ENCODE measurements at regions not wholly inside any gene's neighbourhood (a gene's known extent, or its start where the extent isn't known, plus 50 kb on each side); places are given as distances from the start of the nearest gene placed in this dataset.

DNA sequence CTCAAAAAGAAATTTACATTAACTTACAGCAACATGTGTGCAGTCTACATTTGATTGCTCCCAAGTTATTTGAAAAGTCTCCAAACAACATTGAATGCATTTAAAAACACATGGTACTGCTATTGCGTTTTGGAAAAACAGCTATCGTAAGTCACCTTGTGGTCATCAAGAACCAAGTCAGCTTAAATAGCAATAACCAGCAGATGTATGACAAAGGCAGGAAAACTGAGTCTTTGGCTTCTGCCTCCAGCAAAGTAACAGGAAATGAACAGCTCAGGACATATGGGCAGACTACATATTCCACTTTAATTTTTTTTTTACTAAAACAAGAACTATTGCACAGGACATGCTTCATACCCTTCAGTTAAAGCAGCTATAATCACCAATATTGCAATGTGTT, 580.6 kb upstream of the SPRY2 start:
- Histone ChIP-seq H3K9me3 (ENCODE audit: low read length) (no peaks in the 10 kb centered on the region), H3K27ac (ENCODE audit: low read length) (no peak overlapping the region), H3K79me2 (replicated peaks; ENCODE audit: insufficient read depth, low read length) (no peaks in the 10 kb centered on the region), H3K9ac (ENCODE audit: low read length) (no peak overlapping the region), H2AFZ (ENCODE audit: low read depth, low read length) (no peak overlapping the region), H3F3A (ENCODE audit: insufficient read depth, low read length, poor library complexity, severe bottlenecking) (no peaks in the 10 kb centered on the region), H3K9me2 (ENCODE audit: insufficient read depth, low read length) (no peaks in the 10 kb centered on the region), H3K36me3 (ENCODE audit: insufficient read depth, low read length) (no peaks in the 10 kb centered on the region), H3K4me2 (ENCODE audit: low read length) (no peak overlapping the region), H3K4me3 (ENCODE audit: low read length) (no peak overlapping the region), H3K27me3 (ENCODE audit: insufficient read depth, low read depth, low read length) (no peaks in the 10 kb centered on the region), H4K20me1 (ENCODE audit: insufficient read depth) (no peaks in the 10 kb centered on the region)
- TF ChIP-seq POLR2AphosphoS5 (IDR thresholded peaks at IDR 0.05) (no peak), SMC3 (conservative IDR thresholded peaks at IDR 0.05; ENCODE audit: poor library complexity) (no peak), TAF1 (IDR thresholded peaks at IDR 0.05; ENCODE audit: low read depth) (no peak), EP300 (conservative IDR thresholded peaks at IDR 0.05; ENCODE audit: poor library complexity, severe bottlenecking) (no peak), MXI1 (conservative IDR thresholded peaks at IDR 0.05; ENCODE audit: poor library complexity, severe bottlenecking) (no peak), EZH2 (IDR thresholded peaks at IDR 0.05; ENCODE audit: borderline replicate concordance, insufficient read depth, low read length, poor library complexity, severe bottlenecking) (no peak), RAD21 (conservative IDR thresholded peaks at IDR 0.05) (no peak)
- TF ChIP-seq, protein P1, sequence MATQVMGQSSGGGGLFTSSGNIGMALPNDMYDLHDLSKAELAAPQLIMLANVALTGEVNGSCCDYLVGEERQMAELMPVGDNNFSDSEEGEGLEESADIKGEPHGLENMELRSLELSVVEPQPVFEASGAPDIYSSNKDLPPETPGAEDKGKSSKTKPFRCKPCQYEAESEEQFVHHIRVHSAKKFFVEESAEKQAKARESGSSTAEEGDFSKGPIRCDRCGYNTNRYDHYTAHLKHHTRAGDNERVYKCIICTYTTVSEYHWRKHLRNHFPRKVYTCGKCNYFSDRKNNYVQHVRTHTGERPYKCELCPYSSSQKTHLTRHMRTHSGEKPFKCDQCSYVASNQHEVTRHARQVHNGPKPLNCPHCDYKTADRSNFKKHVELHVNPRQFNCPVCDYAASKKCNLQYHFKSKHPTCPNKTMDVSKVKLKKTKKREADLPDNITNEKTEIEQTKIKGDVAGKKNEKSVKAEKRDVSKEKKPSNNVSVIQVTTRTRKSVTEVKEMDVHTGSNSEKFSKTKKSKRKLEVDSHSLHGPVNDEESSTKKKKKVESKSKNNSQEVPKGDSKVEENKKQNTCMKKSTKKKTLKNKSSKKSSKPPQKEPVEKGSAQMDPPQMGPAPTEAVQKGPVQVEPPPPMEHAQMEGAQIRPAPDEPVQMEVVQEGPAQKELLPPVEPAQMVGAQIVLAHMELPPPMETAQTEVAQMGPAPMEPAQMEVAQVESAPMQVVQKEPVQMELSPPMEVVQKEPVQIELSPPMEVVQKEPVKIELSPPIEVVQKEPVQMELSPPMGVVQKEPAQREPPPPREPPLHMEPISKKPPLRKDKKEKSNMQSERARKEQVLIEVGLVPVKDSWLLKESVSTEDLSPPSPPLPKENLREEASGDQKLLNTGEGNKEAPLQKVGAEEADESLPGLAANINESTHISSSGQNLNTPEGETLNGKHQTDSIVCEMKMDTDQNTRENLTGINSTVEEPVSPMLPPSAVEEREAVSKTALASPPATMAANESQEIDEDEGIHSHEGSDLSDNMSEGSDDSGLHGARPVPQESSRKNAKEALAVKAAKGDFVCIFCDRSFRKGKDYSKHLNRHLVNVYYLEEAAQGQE (IDR thresholded peaks at IDR 0.05; ENCODE audit: borderline replicate concordance): no peak
- TF ChIP-seq, protein P2, sequence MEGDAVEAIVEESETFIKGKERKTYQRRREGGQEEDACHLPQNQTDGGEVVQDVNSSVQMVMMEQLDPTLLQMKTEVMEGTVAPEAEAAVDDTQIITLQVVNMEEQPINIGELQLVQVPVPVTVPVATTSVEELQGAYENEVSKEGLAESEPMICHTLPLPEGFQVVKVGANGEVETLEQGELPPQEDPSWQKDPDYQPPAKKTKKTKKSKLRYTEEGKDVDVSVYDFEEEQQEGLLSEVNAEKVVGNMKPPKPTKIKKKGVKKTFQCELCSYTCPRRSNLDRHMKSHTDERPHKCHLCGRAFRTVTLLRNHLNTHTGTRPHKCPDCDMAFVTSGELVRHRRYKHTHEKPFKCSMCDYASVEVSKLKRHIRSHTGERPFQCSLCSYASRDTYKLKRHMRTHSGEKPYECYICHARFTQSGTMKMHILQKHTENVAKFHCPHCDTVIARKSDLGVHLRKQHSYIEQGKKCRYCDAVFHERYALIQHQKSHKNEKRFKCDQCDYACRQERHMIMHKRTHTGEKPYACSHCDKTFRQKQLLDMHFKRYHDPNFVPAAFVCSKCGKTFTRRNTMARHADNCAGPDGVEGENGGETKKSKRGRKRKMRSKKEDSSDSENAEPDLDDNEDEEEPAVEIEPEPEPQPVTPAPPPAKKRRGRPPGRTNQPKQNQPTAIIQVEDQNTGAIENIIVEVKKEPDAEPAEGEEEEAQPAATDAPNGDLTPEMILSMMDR (IDR thresholded peaks at IDR 0.05; ENCODE audit: poor library complexity, severe bottlenecking): no peak

DNA sequence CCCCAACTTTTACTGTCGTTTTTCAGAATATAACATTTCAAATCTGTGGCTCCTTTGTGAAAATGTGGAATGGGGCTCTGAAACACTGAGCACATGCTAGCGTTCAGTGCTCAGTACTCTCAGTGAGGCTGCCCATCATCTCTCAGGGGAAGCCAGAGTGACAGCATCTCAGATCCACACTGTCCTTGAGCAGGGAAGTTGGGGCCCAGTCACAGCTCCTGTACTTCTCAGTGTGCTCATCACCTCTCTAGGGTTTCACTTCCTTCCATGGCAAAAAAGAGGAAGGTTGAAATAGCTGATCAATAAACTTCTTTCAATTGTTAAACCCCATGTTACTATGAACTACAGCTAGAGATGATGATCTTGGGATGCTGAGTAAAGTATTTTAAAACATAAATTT, 565.9 kb upstream of the SPRY2 start:
- no peaks in the 10 kb centered on the region for H3F3A ChIP-seq (ENCODE audit: insufficient read depth, low read length, poor library complexity, severe bottlenecking)
- H3K27me3 ChIP-seq (ENCODE audit: insufficient read depth, low read depth, low read length): no peaks in the 10 kb centered on the region
- H3K9me3 ChIP-seq (ENCODE audit: low read length): no peaks in the 10 kb centered on the region
- no peak overlapping the region for H3K4me3 ChIP-seq (ENCODE audit: low read length)
- TF ChIP-seq EP300 (conservative IDR thresholded peaks at IDR 0.05; ENCODE audit: poor library complexity, severe bottlenecking): no peak
- no peak for TF ChIP-seq RAD21 (conservative IDR thresholded peaks at IDR 0.05)
- TF ChIP-seq EZH2 (IDR thresholded peaks at IDR 0.05; ENCODE audit: borderline replicate concordance, insufficient read depth, low read length, poor library complexity, severe bottlenecking): no peak
- no peak for TF ChIP-seq MXI1 (conservative IDR thresholded peaks at IDR 0.05; ENCODE audit: poor library complexity, severe bottlenecking)
- TF ChIP-seq SMC3 (conservative IDR thresholded peaks at IDR 0.05; ENCODE audit: poor library complexity): no peak
- TF ChIP-seq TAF1 (IDR thresholded peaks at IDR 0.05; ENCODE audit: low read depth): no peak
- TF ChIP-seq, protein P2 (IDR thresholded peaks at IDR 0.05; ENCODE audit: poor library complexity, severe bottlenecking): no peak
- TF ChIP-seq POLR2AphosphoS5 (IDR thresholded peaks at IDR 0.05): no peak
- H3K9ac ChIP-seq (ENCODE audit: low read length): no peak overlapping the region
- no peaks in the 10 kb centered on the region for H4K20me1 ChIP-seq (ENCODE audit: insufficient read depth)
- no peaks in the 10 kb centered on the region for H3K9me2 ChIP-seq (ENCODE audit: insufficient read depth, low read length)
- no peak overlapping the region for H3K4me2 ChIP-seq (ENCODE audit: low read length)
- no peak overlapping the region for H2AFZ ChIP-seq (ENCODE audit: low read depth, low read length)
- H3K79me2 ChIP-seq (replicated peaks; ENCODE audit: insufficient read depth, low read length): no peaks in the 10 kb centered on the region
- no peak overlapping the region for H3K27ac ChIP-seq (ENCODE audit: low read length)
- H3K36me3 ChIP-seq (ENCODE audit: insufficient read depth, low read length): no peaks in the 10 kb centered on the region
